Progenitor cell of endocrine pancreas (in vitro differentiated cells): ENCODE measurements at regions not wholly inside any gene's neighbourhood (a gene's known extent, or its start where the extent isn't known, plus 50 kb on each side); places are given as distances from the start of the nearest gene placed in this dataset.

ENCODE experiments used
- DNase-seq: peaks from one replicate; pipeline ENCODE4 v3.0.0; 2021; ENCODE audit warnings: low spot score; ENCODE audit not compliant: unreplicated experiment
- H3K27ac Mint-ChIP-seq: 2 replicates; pipeline ENCODE4 v1.8.0; 2021; ENCODE audit warnings: mild to moderate bottlenecking, moderate library complexity, mixed read lengths
- H3K27me3 Mint-ChIP-seq: 2 replicates; pipeline ENCODE4 v1.8.0; 2021; ENCODE audit warnings: mixed read lengths
- H3K36me3 Mint-ChIP-seq: 2 replicates; pipeline ENCODE4 v1.8.0; 2022; ENCODE audit warnings: mixed read lengths; ENCODE audit not compliant: insufficient read depth
- H3K4me1 Mint-ChIP-seq: 2 replicates; pipeline ENCODE4 v1.8.0; 2021; ENCODE audit warnings: low read depth, mixed read lengths
- H3K4me3 Mint-ChIP-seq: 2 replicates; pipeline ENCODE4 v1.8.0; 2021; ENCODE audit warnings: low read depth, mild to moderate bottlenecking, moderate library complexity, mixed read lengths
- H3K9me3 Mint-ChIP-seq: 2 replicates; pipeline ENCODE4 v1.8.0; 2021; ENCODE audit warnings: low read depth, mixed read lengths
- CTCF ChIP-seq: fragments of 200-600 bp; sonication (generic); IDR thresholded peaks from one replicate; pipeline ENCODE4 v1.5.0; 2021; ENCODE audit warnings: antibody characterized with exemption, mild to moderate bottlenecking; ENCODE audit not compliant: unreplicated experiment

DNA sequence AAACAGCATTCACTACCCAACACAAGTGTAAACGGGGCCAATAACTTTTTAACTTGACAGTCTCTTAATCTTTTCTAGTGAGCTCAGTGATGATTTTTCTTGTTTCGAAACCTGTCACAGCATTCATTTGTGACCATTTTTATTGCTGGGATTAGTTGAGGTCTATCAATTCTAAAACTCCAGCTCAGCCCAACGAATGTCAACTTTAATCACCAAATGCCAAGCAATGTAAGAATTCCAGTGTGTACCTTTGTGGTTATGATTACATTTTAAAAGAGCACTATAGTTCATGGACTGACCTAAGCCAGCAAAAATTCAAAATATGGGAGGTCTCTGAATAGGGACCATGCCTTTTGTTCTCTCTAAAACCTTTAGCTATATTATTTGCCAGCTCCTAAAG lies 694.3 kb upstream of the SGCG start:
- DNase-seq = no peak
- no peak for TF ChIP-seq CTCF
- H3K9me3 Mint-ChIP-seq = no peaks in the 10 kb centered on the region
- no peaks in the 10 kb centered on the region for H3K36me3 Mint-ChIP-seq
- no peak overlapping the region for H3K27ac Mint-ChIP-seq
- H3K4me3 Mint-ChIP-seq = no peak overlapping the region
- H3K27me3 Mint-ChIP-seq = no peaks in the 10 kb centered on the region
- peaks cover 6% of the 10 kb centered on the region for H3K4me1 Mint-ChIP-seq

- peaks cover 6% of the 10 kb centered on the region for H3K4me1 Mint-ChIP-seq
- peaks cover under 1% of the 10 kb centered on the region for H3K9me3 Mint-ChIP-seq
- H3K4me3 Mint-ChIP-seq = no peak overlapping the region
- no peak for TF ChIP-seq CTCF
- DNase-seq = no peak
- H3K27me3 Mint-ChIP-seq = no peaks in the 10 kb centered on the region
- no peaks in the 10 kb centered on the region for H3K36me3 Mint-ChIP-seq
- no peak overlapping the region for H3K27ac Mint-ChIP-seq
These were observed 692.8 kb upstream of the SGCG start for GRCh38 chr13:22487932-22488331.

DNA sequence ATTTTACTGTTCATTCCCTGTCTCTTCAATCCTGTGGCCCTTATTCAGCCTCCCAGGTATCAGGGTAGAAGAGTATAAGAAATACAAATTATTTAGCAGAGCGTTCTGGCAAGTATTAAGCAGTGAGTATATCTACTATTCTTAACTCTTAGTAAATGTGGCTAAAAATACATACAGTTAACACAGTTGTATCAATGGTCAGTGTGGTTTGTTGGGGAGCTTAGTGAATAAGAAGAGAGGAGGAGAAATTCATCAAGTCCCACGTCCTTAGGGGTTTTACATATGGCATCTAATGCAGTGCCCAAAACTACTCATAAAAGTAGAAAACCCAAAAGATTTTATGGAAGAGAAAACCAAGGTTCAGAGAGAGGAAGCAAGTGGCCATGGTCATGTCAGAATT lies 691.0 kb upstream of the SGCG start:
- H3K27ac Mint-ChIP-seq = no peak overlapping the region
- no peaks in the 10 kb centered on the region for H3K36me3 Mint-ChIP-seq
- no peak overlapping the region for H3K4me3 Mint-ChIP-seq
- peaks cover 6% of the 10 kb centered on the region for H3K4me1 Mint-ChIP-seq
- DNase-seq = no peak
- no peaks in the 10 kb centered on the region for H3K27me3 Mint-ChIP-seq
- peaks cover 6% of the 10 kb centered on the region for H3K9me3 Mint-ChIP-seq
- TF ChIP-seq CTCF = no peak

DNA sequence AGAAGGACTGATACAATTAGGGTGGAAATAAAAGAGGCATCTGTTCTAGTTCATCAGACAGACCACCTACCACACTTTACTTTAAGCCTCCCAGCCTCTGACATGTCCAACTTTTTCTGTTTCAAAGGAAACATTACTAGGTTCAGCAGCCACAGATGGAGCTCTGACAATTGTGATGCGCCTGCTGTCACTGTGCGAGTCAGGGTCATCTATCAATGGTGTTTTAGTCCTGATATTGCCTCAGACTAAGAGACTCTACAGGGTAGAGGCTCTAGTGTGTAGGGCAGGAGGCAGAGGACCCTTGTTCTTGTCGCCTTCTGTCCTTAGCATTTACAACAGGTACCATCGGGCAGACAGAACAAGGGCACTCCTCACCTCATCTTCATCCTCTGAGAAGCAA lies 685.0 kb upstream of the SGCG start:
- Mint-ChIP-seq H3K27ac (no peak overlapping the region), H3K27me3 (no peaks in the 10 kb centered on the region), H3K4me3 (no peak overlapping the region), H3K36me3 (no peaks in the 10 kb centered on the region), H3K9me3 (peaks cover 6% of the 10 kb centered on the region), H3K4me1 (no peaks in the 10 kb centered on the region)
- no peak for TF ChIP-seq CTCF
- DNase-seq = no peak

DNA sequence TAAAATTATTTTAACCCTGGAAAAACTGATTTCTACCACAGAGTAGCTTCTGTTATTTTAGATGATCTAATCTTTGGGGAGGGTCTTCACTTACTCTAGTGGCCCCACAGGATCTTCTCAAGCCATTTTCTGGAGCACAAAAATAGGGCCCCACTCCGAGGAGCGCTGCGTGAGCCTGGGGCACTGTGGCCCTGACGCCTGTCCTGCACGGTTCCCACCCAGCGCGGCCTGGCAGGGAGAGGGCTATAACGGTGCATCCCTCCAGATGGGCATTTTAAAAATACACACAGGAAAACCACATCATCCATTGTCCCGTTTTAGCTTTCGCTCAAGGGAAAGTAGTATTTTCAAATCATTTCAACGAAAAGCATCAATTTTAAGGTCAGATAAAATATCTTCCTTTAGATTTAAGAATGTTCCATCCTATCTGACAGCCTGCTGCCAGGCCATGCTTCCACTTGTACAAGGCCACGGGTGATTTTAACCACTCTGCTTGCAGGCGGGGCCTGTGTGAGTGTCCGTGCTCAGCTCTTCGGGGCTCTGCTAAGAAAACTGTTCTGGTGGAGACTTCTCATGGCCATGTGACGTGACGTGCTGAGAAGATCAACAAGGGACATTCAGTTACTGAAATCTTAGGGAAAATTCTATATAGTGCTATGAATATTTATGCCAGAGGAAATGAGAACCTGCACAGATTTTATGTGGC lies 683.8 kb upstream of the SGCG start:
- Mint-ChIP-seq H3K27me3 (no peaks in the 10 kb centered on the region), H3K27ac (no peak overlapping the region), H3K9me3 (peaks cover 6% of the 10 kb centered on the region), H3K4me1 (no peaks in the 10 kb centered on the region), H3K36me3 (no peaks in the 10 kb centered on the region), H3K4me3 (no peak overlapping the region)
- TF ChIP-seq CTCF = no peak
- DNase-seq = no peak
